ENCODE measurements at regions not wholly inside any gene's neighbourhood (a gene's known extent, or its start where the extent isn't known, plus 50 kb on each side); places are given as distances from the start of the nearest gene placed in this dataset.

GRCh38 chr3:166243511-166243910, 406.3 kb upstream of the BCHE start:
- TF ChIP-seq, protein P1, sequence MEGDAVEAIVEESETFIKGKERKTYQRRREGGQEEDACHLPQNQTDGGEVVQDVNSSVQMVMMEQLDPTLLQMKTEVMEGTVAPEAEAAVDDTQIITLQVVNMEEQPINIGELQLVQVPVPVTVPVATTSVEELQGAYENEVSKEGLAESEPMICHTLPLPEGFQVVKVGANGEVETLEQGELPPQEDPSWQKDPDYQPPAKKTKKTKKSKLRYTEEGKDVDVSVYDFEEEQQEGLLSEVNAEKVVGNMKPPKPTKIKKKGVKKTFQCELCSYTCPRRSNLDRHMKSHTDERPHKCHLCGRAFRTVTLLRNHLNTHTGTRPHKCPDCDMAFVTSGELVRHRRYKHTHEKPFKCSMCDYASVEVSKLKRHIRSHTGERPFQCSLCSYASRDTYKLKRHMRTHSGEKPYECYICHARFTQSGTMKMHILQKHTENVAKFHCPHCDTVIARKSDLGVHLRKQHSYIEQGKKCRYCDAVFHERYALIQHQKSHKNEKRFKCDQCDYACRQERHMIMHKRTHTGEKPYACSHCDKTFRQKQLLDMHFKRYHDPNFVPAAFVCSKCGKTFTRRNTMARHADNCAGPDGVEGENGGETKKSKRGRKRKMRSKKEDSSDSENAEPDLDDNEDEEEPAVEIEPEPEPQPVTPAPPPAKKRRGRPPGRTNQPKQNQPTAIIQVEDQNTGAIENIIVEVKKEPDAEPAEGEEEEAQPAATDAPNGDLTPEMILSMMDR (IDR thresholded peaks at IDR 0.05) = no peak
- no peak for TF ChIP-seq POLR2A (IDR thresholded peaks at IDR 0.05)
- TF ChIP-seq POLR2AphosphoS5 (IDR thresholded peaks at IDR 0.05) = no peak
- no peaks in the 10 kb centered on the region for H3K36me3 ChIP-seq
- H3K27ac ChIP-seq = no peak overlapping the region
- H3K27me3 ChIP-seq = no peaks in the 10 kb centered on the region
- no peaks in the 10 kb centered on the region for H3K9me3 ChIP-seq
- DNase-seq (ENCODE audit: low spot score in 2 of 2) = no peak
- H3K4me1 ChIP-seq = no peaks in the 10 kb centered on the region
- intact Hi-C loops (cut with DNase I; ENCODE audit: low total_unique reads) = no loop called here
- no peak overlapping the region for H3K4me3 ChIP-seq

- Histone ChIP-seq H3K27me3 (no peaks in the 10 kb centered on the region), H3K4me1 (no peaks in the 10 kb centered on the region), H3K36me3 (no peaks in the 10 kb centered on the region), H3K9me3 (peaks cover 0 to 7% of the 10 kb centered on the region in 2 donors), H3K27ac (no peak overlapping the region), H3K4me3 (no peak overlapping the region)
- no peak for DNase-seq (ENCODE audit: low spot score in 2 of 2)
- TF ChIP-seq POLR2AphosphoS5 (IDR thresholded peaks at IDR 0.05) = no peak
- intact Hi-C loops (cut with DNase I; ENCODE audit: low total_unique reads) = no loop called here
Observed at GRCh38 chr3:166223120-166223519, 385.9 kb upstream of the BCHE start.

DNA sequence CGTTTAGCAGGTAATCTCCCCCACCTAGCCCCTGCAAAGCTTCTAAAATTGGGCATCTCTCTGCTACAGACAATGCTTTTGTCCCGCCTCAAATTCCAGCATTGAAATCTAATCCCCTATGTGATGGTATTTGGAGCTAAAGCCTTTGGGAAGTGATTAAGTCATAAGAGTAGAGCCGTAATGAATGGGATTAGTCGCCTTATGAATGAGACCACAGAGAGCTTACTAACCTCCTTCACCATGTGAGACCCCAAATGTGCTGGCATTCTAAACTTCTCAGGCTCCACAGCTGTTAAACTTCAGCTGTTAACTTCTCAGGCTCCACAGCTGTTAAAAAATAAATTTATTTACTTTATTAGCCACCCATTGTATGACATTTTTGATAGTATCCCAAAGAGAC, 374.2 kb upstream of the BCHE start:
- no peaks in the 10 kb centered on the region for H3K36me3 ChIP-seq
- H3K4me1 ChIP-seq = no peaks in the 10 kb centered on the region
- no peak overlapping the region for H3K27ac ChIP-seq
- H3K4me3 ChIP-seq = no peak overlapping the region
- intact Hi-C loops (cut with DNase I; ENCODE audit: low total_unique reads) = no loop called here
- TF ChIP-seq, protein P1 (IDR thresholded peaks at IDR 0.05) = no peak
- no peak for TF ChIP-seq POLR2AphosphoS5 (IDR thresholded peaks at IDR 0.05)
- H3K9me3 ChIP-seq = no peaks in the 10 kb centered on the region
- no peak for DNase-seq (ENCODE audit: low spot score in 2 of 2)
- H3K27me3 ChIP-seq = no peaks in the 10 kb centered on the region

DNA sequence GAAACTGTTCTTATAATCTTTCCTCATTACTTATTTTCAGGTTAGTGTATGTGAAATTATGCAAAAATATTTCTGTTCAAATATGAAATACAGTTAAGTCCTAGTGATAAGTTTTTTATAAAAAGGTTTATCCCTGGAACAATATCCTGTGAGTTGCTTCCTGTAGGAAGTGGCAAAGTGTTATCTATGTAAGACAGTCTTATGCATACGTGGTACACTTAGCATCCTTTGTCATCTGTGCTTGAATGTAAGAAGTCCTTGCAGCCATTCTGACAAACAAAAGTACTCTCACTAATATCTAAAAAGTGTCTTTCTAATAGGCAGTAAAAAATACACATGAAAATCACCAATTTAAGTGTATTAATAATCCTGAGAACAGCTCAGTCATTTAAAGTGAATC, 372.5 kb upstream of the BCHE start:
- Histone ChIP-seq H3K9me3 (no peaks in the 10 kb centered on the region), H3K27me3 (no peaks in the 10 kb centered on the region), H3K4me3 (no peak overlapping the region), H3K27ac (no peak overlapping the region), H3K4me1 (no peaks in the 10 kb centered on the region), H3K36me3 (no peaks in the 10 kb centered on the region)
- intact Hi-C loops (cut with DNase I; ENCODE audit: low total_unique reads) = loop anchor here (10.0 kb wide), 1 partner anchor 835 kb away; no protein-coding TSS in a partner anchor
- no peak for DNase-seq (ENCODE audit: low spot score in 2 of 2)
- TF ChIP-seq, protein P1 (IDR thresholded peaks at IDR 0.05) = no peak
- TF ChIP-seq POLR2A (IDR thresholded peaks at IDR 0.05) (no peak), POLR2AphosphoS5 (IDR thresholded peaks at IDR 0.05) (no peak)

GRCh38 chr3:166205158-166205557, 367.9 kb upstream of the BCHE start:
- Histone ChIP-seq H3K4me1 (no peaks in the 10 kb centered on the region), H3K36me3 (no peaks in the 10 kb centered on the region), H3K27me3 (no peaks in the 10 kb centered on the region), H3K27ac (no peak overlapping the region), H3K4me3 (no peak overlapping the region), H3K9me3 (peaks cover 0 to 3% of the 10 kb centered on the region in 2 donors)
- TF ChIP-seq POLR2A (IDR thresholded peaks at IDR 0.05) (no peak), POLR2AphosphoS5 (IDR thresholded peaks at IDR 0.05) (no peak)
- TF ChIP-seq, protein P1 (IDR thresholded peaks at IDR 0.05) = no peak
- intact Hi-C loops (cut with DNase I; ENCODE audit: low total_unique reads) = loop anchor here (10.0 kb wide), 1 partner anchor 830 kb away; no protein-coding TSS in a partner anchor
- DNase-seq (ENCODE audit: low spot score in 2 of 2) = no peak

DNA sequence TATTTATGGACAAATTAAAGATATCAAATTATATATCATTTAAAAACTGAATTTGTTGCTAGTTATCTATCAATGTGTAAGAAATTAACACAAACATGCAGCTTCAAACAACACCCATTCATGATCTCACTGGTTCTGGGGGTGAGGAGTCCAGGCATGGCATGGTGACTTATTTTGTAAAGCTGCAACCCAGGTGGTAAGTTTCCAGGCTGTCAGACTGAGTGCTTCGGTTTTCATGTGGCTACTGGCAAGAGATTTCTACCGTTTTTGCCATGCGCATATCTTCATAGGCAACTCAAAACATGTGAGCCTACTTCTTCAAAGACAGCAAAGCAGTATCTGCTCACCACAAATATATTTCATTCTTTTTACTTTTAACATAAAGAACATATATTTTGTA, 364.3 kb upstream of the BCHE start:
- intact Hi-C loops (cut with DNase I; ENCODE audit: low total_unique reads) = loop anchor here (10.0 kb wide), 1 partner anchor 827 kb away; no protein-coding TSS in a partner anchor

More for the DNA sequence above, 364.3 kb upstream of the BCHE start:
- H3K9me3 ChIP-seq = peaks cover 0 to 3% of the 10 kb centered on the region in 2 donors
- TF ChIP-seq, protein P1 (IDR thresholded peaks at IDR 0.05) = no peak
- TF ChIP-seq POLR2AphosphoS5 (IDR thresholded peaks at IDR 0.05) (no peak), POLR2A (IDR thresholded peaks at IDR 0.05) (no peak)
- H3K4me1 ChIP-seq = no peaks in the 10 kb centered on the region
- no peaks in the 10 kb centered on the region for H3K27me3 ChIP-seq
- DNase-seq (ENCODE audit: low spot score in 2 of 2) = no peak
- H3K4me3 ChIP-seq = no peak overlapping the region
- H3K36me3 ChIP-seq = no peaks in the 10 kb centered on the region
- H3K27ac ChIP-seq = no peak overlapping the region

All from breast epithelium (tissue), 4 donors.